Mononuclear cell (primary cell): ENCODE measurements at regions not wholly inside any gene's neighbourhood (a gene's known extent, or its start where the extent isn't known, plus 50 kb on each side); places are given as distances from the start of the nearest gene placed in this dataset.
"Not testable (repeated sequence)": the region's sequence is repeated elsewhere in the genome, so short reads cannot be mapped to it uniquely, and the experiment has no call there.

Experiments
- H3K27me3 ChIP-seq: 2 replicates; pipeline ENCODE4 v1.6.0; 2011; ENCODE audit warnings: low read length, control low read depth; ENCODE audit not compliant: insufficient read depth
- H3K4me1 ChIP-seq: 2 replicates; pipeline ENCODE4 v1.5.1; 2011; ENCODE audit warnings: mild to moderate bottlenecking, low read length, control low read depth; ENCODE audit not compliant: insufficient read depth
- H3K4me3 ChIP-seq: 2 replicates; pipeline ENCODE4 v1.5.1; 2011; ENCODE audit warnings: mild to moderate bottlenecking, low read length, moderate library complexity
- H3K9me3 ChIP-seq: 2 replicates; pipeline ENCODE4 v1.5.1; 2011; ENCODE audit warnings: low read depth, mild to moderate bottlenecking, control low read depth, low read length

GRCh38 chr10:63819753-63820329, 298.6 kb downstream of the REEP3 start:
- Histone ChIP-seq H3K4me1 (no peaks in the 10 kb centered on the region), H3K9me3 (no peaks in the 10 kb centered on the region), H3K27me3 (peaks cover 19% of the 10 kb centered on the region), H3K4me3 (no peak overlapping the region)

- Histone ChIP-seq H3K4me1 (no peaks in the 10 kb centered on the region), H3K4me3 (no peak overlapping the region), H3K9me3 (no peaks in the 10 kb centered on the region)
These were observed 301.3 kb downstream of the REEP3 start for GRCh38 chr10:63822496-63822895.

GRCh38 chr10:63825111-63825510, 303.9 kb downstream of the REEP3 start:
- Histone ChIP-seq H3K27me3 (peaks cover 10% of the 10 kb centered on the region), H3K4me3 (no peak overlapping the region), H3K9me3 (no peaks in the 10 kb centered on the region), H3K4me1 (no peaks in the 10 kb centered on the region)

More at GRCh38 chr10:63822496-63822895, 301.3 kb downstream of the REEP3 start:
- H3K27me3 ChIP-seq: peaks cover 19% of the 10 kb centered on the region

DNA sequence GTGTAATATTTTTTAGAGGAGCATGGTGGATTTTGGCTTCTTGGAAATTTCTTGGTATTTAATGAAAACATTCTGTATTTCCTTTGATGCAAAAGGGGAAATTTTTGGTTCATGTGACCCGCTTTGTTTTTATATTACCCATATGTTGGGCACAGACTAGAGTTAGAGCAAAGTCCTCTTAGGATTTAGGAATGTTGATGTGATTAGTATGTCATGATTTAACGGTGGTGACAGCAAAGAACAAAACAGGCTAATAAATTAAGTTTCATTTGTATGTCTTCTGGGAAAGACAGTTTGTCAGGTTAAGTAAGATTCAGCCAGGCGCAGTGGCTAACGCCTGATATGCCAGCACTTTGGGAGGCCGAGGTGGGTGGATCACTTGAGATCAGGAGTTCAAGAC, 304.6 kb downstream of the REEP3 start:
- peaks cover 10% of the 10 kb centered on the region for H3K27me3 ChIP-seq
- no peak overlapping the region for H3K4me3 ChIP-seq
- no peaks in the 10 kb centered on the region for H3K9me3 ChIP-seq
- H3K4me1 ChIP-seq: no peaks in the 10 kb centered on the region

DNA sequence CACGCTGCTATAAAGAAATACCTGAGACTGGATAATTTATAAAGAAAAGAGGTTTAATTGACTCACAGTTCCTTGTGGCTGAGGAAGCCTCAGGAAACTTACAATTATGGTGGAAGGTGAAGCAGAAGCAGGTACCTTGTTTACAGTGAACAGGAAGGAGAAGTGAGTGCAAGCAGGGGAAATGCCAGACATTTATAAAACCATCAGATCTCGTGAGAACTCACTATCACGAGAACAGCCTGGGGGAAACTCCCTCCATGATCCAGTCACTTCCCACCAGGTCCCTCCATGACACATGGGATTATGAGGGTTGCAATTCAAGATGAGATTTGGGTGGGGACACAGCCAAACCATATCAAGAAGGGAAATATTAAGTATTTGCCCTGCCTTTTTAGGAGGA, 305.8 kb downstream of the REEP3 start:
- not testable (repeated sequence) for H3K9me3 ChIP-seq, H3K4me3 ChIP-seq, H3K4me1 ChIP-seq, H3K27me3 ChIP-seq

GRCh38 chr10:63829020-63829419, 307.8 kb downstream of the REEP3 start:
- H3K4me1 ChIP-seq: no peaks in the 10 kb centered on the region
- no peaks in the 10 kb centered on the region for H3K27me3 ChIP-seq
- H3K9me3 ChIP-seq: no peaks in the 10 kb centered on the region
- H3K4me3 ChIP-seq: no peak overlapping the region

DNA sequence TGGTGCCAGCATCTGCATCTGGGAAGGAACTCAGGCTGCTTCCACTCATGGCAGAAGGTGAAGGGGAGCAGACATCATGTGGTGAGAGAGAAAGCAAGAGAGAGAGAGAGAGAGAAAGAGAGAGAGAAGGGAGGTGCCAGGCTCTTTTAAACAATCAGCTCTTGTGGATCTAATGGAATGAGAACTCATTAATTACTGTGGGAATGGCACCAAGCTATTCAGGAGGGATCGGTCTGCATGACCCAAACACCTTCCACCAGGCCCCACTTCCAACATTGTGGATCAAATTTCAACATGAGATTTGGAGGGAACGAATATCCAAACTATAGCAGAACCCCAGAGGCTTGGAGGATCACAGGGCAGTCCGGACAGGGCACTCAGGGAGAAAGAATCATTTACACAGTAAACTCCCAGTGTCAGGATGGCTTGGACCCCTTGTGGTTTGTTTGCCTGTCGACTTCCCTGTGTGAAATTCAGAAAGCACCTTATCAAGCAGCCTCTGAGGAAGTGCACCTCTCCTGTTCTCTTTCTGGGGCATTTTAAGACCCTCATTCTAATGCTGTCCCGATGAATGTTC, 308.5 kb downstream of the REEP3 start:
- H3K4me1 ChIP-seq: no peaks in the 10 kb centered on the region
- no peaks in the 10 kb centered on the region for H3K27me3 ChIP-seq
- no peaks in the 10 kb centered on the region for H3K9me3 ChIP-seq
- no peak overlapping the region for H3K4me3 ChIP-seq

DNA sequence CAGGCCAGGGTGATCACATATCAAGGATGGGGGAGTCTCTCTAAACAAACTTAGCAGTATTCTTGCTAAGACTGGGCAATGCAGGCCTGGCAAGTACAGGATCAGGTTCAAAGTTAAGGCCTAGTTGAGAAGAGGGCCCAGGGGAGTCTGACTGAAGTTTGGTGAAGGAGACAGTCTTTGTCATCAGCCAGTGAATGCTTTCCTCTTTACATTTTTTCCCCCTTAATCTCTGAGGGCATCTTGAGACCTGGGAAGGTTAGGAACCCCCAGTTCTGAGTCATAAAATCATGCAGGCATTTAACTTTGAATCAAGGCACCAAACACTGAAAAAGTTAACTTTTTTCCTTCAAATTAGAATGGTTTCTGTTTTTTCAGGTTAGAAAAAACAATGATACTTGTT, 311.5 kb downstream of the REEP3 start:
- Histone ChIP-seq H3K27me3 (no peaks in the 10 kb centered on the region), H3K4me1 (no peaks in the 10 kb centered on the region), H3K4me3 (no peak overlapping the region), H3K9me3 (no peaks in the 10 kb centered on the region)

GRCh38 chr10:63833411-63834060, 312.3 kb downstream of the REEP3 start:
- no peaks in the 10 kb centered on the region for H3K4me1 ChIP-seq
- no peaks in the 10 kb centered on the region for H3K9me3 ChIP-seq
- no peak overlapping the region for H3K4me3 ChIP-seq
- H3K27me3 ChIP-seq: no peaks in the 10 kb centered on the region

GRCh38 chr10:63836666-63837442, 315.7 kb downstream of the REEP3 start:
- Histone ChIP-seq H3K4me3 (no peak overlapping the region), H3K4me1 (no peaks in the 10 kb centered on the region), H3K9me3 (no peaks in the 10 kb centered on the region)

DNA sequence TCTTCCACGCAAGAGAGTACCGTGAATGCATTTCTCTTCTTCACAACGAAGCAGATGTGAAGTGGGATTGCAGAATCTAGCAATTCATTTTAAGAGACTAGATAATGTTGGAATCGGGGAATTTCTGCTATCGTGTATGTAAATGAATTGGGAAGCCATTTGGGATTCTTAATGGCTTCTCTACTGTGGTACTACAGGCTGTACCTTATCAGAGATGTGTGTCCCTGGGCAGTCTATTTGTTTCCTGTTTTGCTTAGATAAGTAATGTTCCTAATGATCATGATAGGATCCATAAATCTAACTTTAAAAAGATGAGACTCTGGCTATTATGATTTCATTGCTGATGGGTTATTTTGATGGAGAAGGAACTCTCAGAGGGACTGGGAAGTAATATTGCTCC, 320.6 kb downstream of the REEP3 start:
- no peak overlapping the region for H3K4me3 ChIP-seq
- no peaks in the 10 kb centered on the region for H3K9me3 ChIP-seq
- H3K4me1 ChIP-seq: no peaks in the 10 kb centered on the region
- H3K27me3 ChIP-seq: no peaks in the 10 kb centered on the region

More at GRCh38 chr10:63836666-63837442, 315.7 kb downstream of the REEP3 start:
- no peaks in the 10 kb centered on the region for H3K27me3 ChIP-seq

- Histone ChIP-seq H3K27me3 (no peaks in the 10 kb centered on the region), H3K4me1 (no peaks in the 10 kb centered on the region), H3K4me3 (no peak overlapping the region), H3K9me3 (no peaks in the 10 kb centered on the region)
These were observed 321.9 kb downstream of the REEP3 start for GRCh38 chr10:63843107-63843506.

GRCh38 chr10:63848871-63849270, 327.7 kb downstream of the REEP3 start:
- not testable (repeated sequence) for H3K4me3 ChIP-seq, H3K4me1 ChIP-seq, H3K27me3 ChIP-seq, H3K9me3 ChIP-seq

GRCh38 chr10:63862860-63863259, 341.7 kb downstream of the REEP3 start:
- no peak overlapping the region for H3K4me3 ChIP-seq
- no peaks in the 10 kb centered on the region for H3K27me3 ChIP-seq
- H3K4me1 ChIP-seq: no peaks in the 10 kb centered on the region
- H3K9me3 ChIP-seq: no peaks in the 10 kb centered on the region

GRCh38 chr10:63865210-63865609, 344.0 kb downstream of the REEP3 start:
- Histone ChIP-seq H3K9me3 (no peaks in the 10 kb centered on the region), H3K4me3 (no peak overlapping the region), H3K4me1 (no peaks in the 10 kb centered on the region)

More at GRCh38 chr10:63865210-63865609, 344.0 kb downstream of the REEP3 start:
- H3K27me3 ChIP-seq: no peaks in the 10 kb centered on the region
